IMR-90 (cell line): ENCODE measurements at regions not wholly inside any gene's neighbourhood (a gene's known extent, or its start where the extent isn't known, plus 50 kb on each side); places are given as distances from the start of the nearest gene placed in this dataset.

Source experiments
- ATAC-seq: fragments of 200-7000 bp; cut with Tn5 transposase; 2 replicates; pipeline ENCODE4 v1.9.1; 2020; ENCODE audit warnings: low read depth, mild to moderate bottlenecking, moderate library complexity
- BruUV-seq: library from RNA; stranded (reverse); fragments of 400-500 nt; replicated peaks from 2 replicates; lab custom pipeline; 2021; lab: Mats Ljungman, UMichigan
- CTCF ChIA-PET: fragments of 300-600 bp; formaldehyde crosslinking; extraction: SDS; loops from one replicate; lab custom pipeline; 2021; ENCODE audit warnings: antibody characterized with exemption; lab: Yijun Ruan, JAX
- POLR2A ChIA-PET: fragments of 300-600 bp; sonication (Branson Sonifier 250); formaldehyde crosslinking; loops from one replicate; lab custom pipeline; 2022; ENCODE audit warnings: antibody characterized with exemption; ENCODE audit not compliant: unreplicated experiment; lab: Charles Lee
- DNase-seq: peaks from one replicate; pipeline ENCODE4 v3.0.0; 2013
- H2AFZ ChIP-seq: replicated peaks from 2 replicates; pipeline ENCODE3; 2013; ENCODE audit warnings: low read length, mild to moderate bottlenecking; ENCODE audit not compliant: poor library complexity
- H2AK5ac ChIP-seq: 2 replicates; pipeline ENCODE4 v1.6.1; 2013; ENCODE audit warnings: low read depth, low read length, inconsistent platforms
- H2AK9ac ChIP-seq: replicated peaks from 2 replicates; pipeline ENCODE3; 2013; ENCODE audit warnings: mild to moderate bottlenecking, low read depth, low read length, moderate library complexity; ENCODE audit not compliant: poor library complexity
- H2BK120ac ChIP-seq: 2 replicates; pipeline ENCODE4 v1.6.1; 2013; ENCODE audit warnings: low read depth, low read length, inconsistent platforms
- H2BK15ac ChIP-seq: 3 replicates; pipeline ENCODE4 v1.6.1; 2013; ENCODE audit warnings: low read depth, low read length, inconsistent platforms
- H2BK20ac ChIP-seq: 2 replicates; pipeline ENCODE4 v1.6.1; 2013; ENCODE audit warnings: low read depth, mild to moderate bottlenecking, inconsistent platforms, low read length, moderate library complexity
- H2BK5ac ChIP-seq: 2 replicates; pipeline ENCODE4 v1.6.1; 2013; ENCODE audit warnings: mild to moderate bottlenecking, low read depth, low read length, inconsistent platforms; ENCODE audit not compliant: poor library complexity, severe bottlenecking
- H3K14ac ChIP-seq: replicated peaks from 2 replicates; pipeline ENCODE4 v1.6.1; 2013; ENCODE audit warnings: low read depth, low read length, inconsistent platforms
- H3K18ac ChIP-seq: 2 replicates; pipeline ENCODE4 v1.6.1; 2013; ENCODE audit warnings: low read depth, low read length, control low read depth
- H3K23ac ChIP-seq: 2 replicates; pipeline ENCODE4 v1.6.1; 2013; ENCODE audit warnings: low read depth, low read length, inconsistent platforms
- H3K27ac ChIP-seq: 2 replicates; pipeline ENCODE4 v1.5.1; 2013; ENCODE audit warnings: mild to moderate bottlenecking, control low read depth, low read length; ENCODE audit not compliant: insufficient read depth
- H3K27me3 ChIP-seq: 2 replicates; pipeline ENCODE4 v1.6.1; 2013; ENCODE audit warnings: low read length; ENCODE audit not compliant: control insufficient read depth, insufficient read depth
- H3K36me3 ChIP-seq: 2 replicates; pipeline ENCODE4 v1.6.1; 2013; ENCODE audit warnings: low read length, mixed read lengths; ENCODE audit not compliant: control insufficient read depth, insufficient read depth
- H3K4ac ChIP-seq: 2 replicates; pipeline ENCODE4 v1.6.1; 2013; ENCODE audit warnings: low read depth, low read length, inconsistent platforms
- H3K4me1 ChIP-seq: 2 replicates; pipeline ENCODE4 v1.6.1; 2013; ENCODE audit warnings: low read length, mixed read lengths; ENCODE audit not compliant: control insufficient read depth, insufficient read depth
- H3K4me2 ChIP-seq: 2 replicates; pipeline ENCODE4 v1.6.1; 2013; ENCODE audit warnings: low read depth, mild to moderate bottlenecking, control low read depth, low read length, moderate library complexity
- H3K4me3 ChIP-seq: 2 replicates; pipeline ENCODE4 v1.5.1; 2013; ENCODE audit warnings: low read depth, mild to moderate bottlenecking, control low read depth, low read length, moderate library complexity; ENCODE audit not compliant: insufficient read depth
- H3K56ac ChIP-seq: 2 replicates; pipeline ENCODE4 v1.6.1; 2013; ENCODE audit warnings: low read length, inconsistent platforms; ENCODE audit not compliant: insufficient read depth; ENCODE audit errors: extremely low read depth
- H3K79me1 ChIP-seq, 2 experiments: 2 replicates each; pipeline ENCODE4 v1.6.1; 2013; ENCODE audit warnings: low read length in 2 of 2, inconsistent platforms in 1 of 2, low read depth in 1 of 2
- H3K9ac ChIP-seq: 2 replicates; pipeline ENCODE4 v1.6.1; 2013; ENCODE audit warnings: low read depth, low read length, control low read depth
- H3K9me1 ChIP-seq: 2 replicates; pipeline ENCODE4 v1.6.1; 2013; ENCODE audit warnings: low read length, inconsistent platforms; ENCODE audit not compliant: insufficient read depth
- H3K9me3 ChIP-seq: 2 replicates; pipeline ENCODE4 v1.6.1; 2013; ENCODE audit warnings: low read length; ENCODE audit not compliant: control insufficient read depth, insufficient read depth
- H4K20me1 ChIP-seq: 2 replicates; pipeline ENCODE4 v1.6.1; 2013; ENCODE audit warnings: low read length, inconsistent platforms; ENCODE audit not compliant: insufficient read depth
- H4K5ac ChIP-seq: 2 replicates; pipeline ENCODE4 v1.6.1; 2013; ENCODE audit warnings: mild to moderate bottlenecking, low read depth, low read length, control low read depth
- H4K8ac ChIP-seq, 2 experiments: 2 replicates each; pipeline ENCODE4 v1.6.1; 2013; ENCODE audit warnings: low read depth in 2 of 2, low read length in 2 of 2, control low read depth in 1 of 2, inconsistent platforms in 1 of 2
- H4K91ac ChIP-seq: 2 replicates; pipeline ENCODE4 v1.6.1; 2013; ENCODE audit warnings: low read depth, low read length, inconsistent platforms; ENCODE audit not compliant: insufficient read depth
- RFX5 ChIP-seq: IDR thresholded peaks from 2 replicates; pipeline ENCODE4 v1.8.0; 2012; ENCODE audit warnings: low read depth, mild to moderate bottlenecking, low read length, moderate library complexity
- WGBS, 2 experiments: methylation state at CpG; one replicate each; pipeline versions ENCODE4 v1.1.5 to v1.1.7; 2013; ENCODE audit warnings: missing lambda C conversion rate in 2 of 2; ENCODE audit not compliant: insufficient read length in 1 of 2; ENCODE audit errors: extremely low coverage in 2 of 2; 5-methylcytosine and 5-hydroxymethylcytosine counted together
- dilution Hi-C: fragments of 300-500 bp; cut with HindIII; formaldehyde crosslinking; loops from one replicate; pipeline ENCODE4 v1.14.3; 2018; ENCODE audit warnings: low sequenced_read_pairs; ENCODE audit not compliant: unreplicated experiment
- in situ Hi-C: fragments of 300-500 bp; cut with MboI; formaldehyde crosslinking; loops from 3 replicates; pipeline ENCODE4 v1.14.3; 2019; ENCODE audit warnings: low sequenced_read_pairs, inconsistent platforms, mixed read lengths
- intact Hi-C: fragments of 100-400 bp; cut with micrococcal nuclease; formaldehyde crosslinking; loops from 2 replicates; pipeline ENCODE4 v1.10.0; 2022

DNA sequence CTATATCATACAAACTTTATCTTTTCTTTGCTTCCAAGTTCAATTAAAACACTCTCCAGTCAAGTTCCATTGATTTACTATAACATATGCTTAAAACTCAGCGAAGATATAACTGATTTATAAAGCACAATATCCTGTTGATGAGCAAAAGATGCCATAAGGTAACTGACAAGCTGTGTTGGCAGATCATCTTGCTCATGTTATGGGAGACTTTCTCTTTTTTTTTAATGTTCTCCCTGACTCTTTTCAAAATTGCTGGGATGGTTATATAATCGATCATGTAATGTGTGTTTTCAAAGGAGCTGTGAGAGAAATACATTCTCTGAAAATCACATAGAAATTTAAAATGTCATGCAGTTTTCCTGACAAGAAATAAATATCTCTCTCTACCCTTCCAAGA, 293.5 kb downstream of the MED10 start:
- H2BK120ac ChIP-seq = no peak overlapping the region
- no peak overlapping the region for H4K91ac ChIP-seq
- no peak overlapping the region for H2BK15ac ChIP-seq
- H4K20me1 ChIP-seq = no peaks in the 10 kb centered on the region
- no CpG with 5 or more reads among the region's 2 CpGs for WGBS, 2 experiments
- H3K27me3 ChIP-seq = no peaks in the 10 kb centered on the region
- no peak for TF ChIP-seq RFX5
- H3K36me3 ChIP-seq = no peaks in the 10 kb centered on the region
- no TSS peak for BruUV-seq
- dilution Hi-C loops = no loop called here
- ChIA-PET POLR2A (no interaction called here), CTCF (no interaction called here)
- no peak overlapping the region for H2BK20ac ChIP-seq
- in situ Hi-C loops = no loop called here
- H3K4me3 ChIP-seq = no peak overlapping the region
- H2AK5ac ChIP-seq = no peak overlapping the region
- H3K9me3 ChIP-seq = peaks cover 46% of the 10 kb centered on the region
- H3K9ac ChIP-seq = no peak overlapping the region
- H3K4me1 ChIP-seq = no peaks in the 10 kb centered on the region
- H4K8ac ChIP-seq = no peak overlapping the region
- no peak overlapping the region for H3K4ac ChIP-seq
- H3K14ac ChIP-seq = no peak overlapping the region
- H3K23ac ChIP-seq = no peak overlapping the region
- H3K79me1 ChIP-seq = no peaks in the 10 kb centered on the region
- no peak overlapping the region for H2AK9ac ChIP-seq
- intact Hi-C loops = no loop called here
- H3K18ac ChIP-seq = no peak overlapping the region
- no peak overlapping the region for H3K27ac ChIP-seq
- H3K4me2 ChIP-seq = no peak overlapping the region
- no peak overlapping the region for H2AFZ ChIP-seq
- ATAC-seq (no peak), DNase-seq (no peak)
- no peak overlapping the region for H2BK5ac ChIP-seq
- no peaks in the 10 kb centered on the region for H3K9me1 ChIP-seq
- no peak overlapping the region for H3K56ac ChIP-seq
- H4K5ac ChIP-seq = no peak overlapping the region
